Activated naive CD4-positive, alpha-beta T cell treated with anti-CD3 and anti-CD28 coated beads, Interleukin-2, amount 50 U/mL, for 24 hours (primary cell): ENCODE measurements at regions not wholly inside any gene's neighbourhood (a gene's known extent, or its start where the extent isn't known, plus 50 kb on each side); places are given as distances from the start of the nearest gene placed in this dataset.
"Not testable (repeated sequence)": the region's sequence is repeated elsewhere in the genome, so short reads cannot be mapped to it uniquely, and the experiment has no call there.

Experiments
- H3K27ac Mint-ChIP-seq: one replicate; pipeline ENCODE4 v1.8.0; 2021; ENCODE audit warnings: mild to moderate bottlenecking, mixed read lengths
- H3K27me3 Mint-ChIP-seq: one replicate; pipeline ENCODE4 v1.8.0; 2021; ENCODE audit warnings: mixed read lengths
- H3K36me3 Mint-ChIP-seq: one replicate; pipeline ENCODE4 v1.8.0; 2021; ENCODE audit warnings: mixed read lengths
- H3K4me1 Mint-ChIP-seq: one replicate; pipeline ENCODE4 v1.8.0; 2021; ENCODE audit warnings: mixed read lengths
- H3K4me3 Mint-ChIP-seq: one replicate; pipeline ENCODE4 v1.8.0; 2021; ENCODE audit warnings: mild to moderate bottlenecking, mixed read lengths
- H3K9me3 Mint-ChIP-seq: one replicate; pipeline ENCODE4 v1.8.0; 2021; ENCODE audit warnings: mixed read lengths

DNA sequence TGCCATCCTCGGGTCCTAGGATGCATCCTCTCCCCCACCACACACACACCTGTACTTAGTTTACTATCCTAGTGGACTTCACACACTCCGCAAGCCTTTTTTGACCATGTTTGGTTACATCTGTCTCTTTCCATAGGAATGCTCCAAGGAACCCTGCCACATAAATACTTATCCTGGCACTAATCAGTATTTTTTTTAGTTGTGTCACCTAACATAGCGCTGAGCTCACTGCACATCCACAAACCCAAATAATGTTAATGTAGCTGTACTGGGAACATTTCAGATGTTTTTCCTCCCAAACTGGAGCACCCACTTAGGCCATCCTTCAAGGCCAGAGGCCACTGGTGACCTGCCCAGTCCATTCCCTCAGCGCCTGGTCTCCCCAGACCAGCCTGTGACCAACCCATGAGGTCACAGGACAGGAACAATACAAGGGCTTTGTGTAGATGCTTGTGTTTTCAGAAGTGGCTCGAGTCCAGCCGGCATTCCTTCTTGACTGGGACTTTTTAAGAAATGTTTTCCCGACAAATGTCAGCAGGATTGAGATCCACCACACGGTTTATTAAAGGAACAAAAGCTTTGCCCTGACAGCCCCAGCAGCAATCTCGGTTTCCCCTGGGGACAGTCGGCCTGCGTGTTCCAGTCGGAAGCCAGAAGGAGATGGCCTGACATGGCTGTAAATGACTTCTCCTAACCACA is 181.4 kb downstream of the JCAD start:
- Mint-ChIP-seq H3K27ac (no peak overlapping the region), H3K4me3 (no peak overlapping the region), H3K36me3 (no peaks in the 10 kb centered on the region), H3K27me3 (peaks cover 20% of the 10 kb centered on the region), H3K4me1 (no peaks in the 10 kb centered on the region), H3K9me3 (no peaks in the 10 kb centered on the region)

DNA sequence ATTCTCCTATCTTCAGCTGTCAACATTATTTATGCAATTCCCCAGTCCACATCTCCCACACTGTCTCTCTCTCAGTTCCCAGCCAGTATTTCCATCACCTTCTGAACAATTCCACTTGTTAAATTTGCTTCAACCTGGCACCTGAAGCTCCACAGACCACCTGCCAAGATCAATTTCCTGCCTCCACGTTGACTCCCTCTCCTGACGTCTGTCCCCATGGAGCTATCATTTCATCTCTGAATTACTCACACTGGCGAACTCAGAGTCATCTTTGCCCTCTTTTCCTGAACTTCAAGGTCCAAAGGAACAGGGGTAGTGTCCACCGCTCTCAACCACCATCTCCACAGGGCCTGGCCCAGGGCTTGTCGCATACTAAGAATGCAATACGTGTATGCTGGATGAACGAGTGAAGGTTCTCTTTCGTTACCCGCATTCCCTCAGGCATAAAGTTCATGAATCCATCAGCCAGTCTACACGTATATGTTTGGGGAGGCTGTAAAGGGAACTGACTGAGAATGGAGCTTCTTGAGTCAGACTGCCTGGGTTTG is 183.3 kb downstream of the JCAD start:
- Mint-ChIP-seq H3K4me3 (no peak overlapping the region), H3K4me1 (no peaks in the 10 kb centered on the region), H3K9me3 (no peaks in the 10 kb centered on the region), H3K36me3 (no peaks in the 10 kb centered on the region), H3K27me3 (peaks cover 20% of the 10 kb centered on the region), H3K27ac (no peak overlapping the region)

DNA sequence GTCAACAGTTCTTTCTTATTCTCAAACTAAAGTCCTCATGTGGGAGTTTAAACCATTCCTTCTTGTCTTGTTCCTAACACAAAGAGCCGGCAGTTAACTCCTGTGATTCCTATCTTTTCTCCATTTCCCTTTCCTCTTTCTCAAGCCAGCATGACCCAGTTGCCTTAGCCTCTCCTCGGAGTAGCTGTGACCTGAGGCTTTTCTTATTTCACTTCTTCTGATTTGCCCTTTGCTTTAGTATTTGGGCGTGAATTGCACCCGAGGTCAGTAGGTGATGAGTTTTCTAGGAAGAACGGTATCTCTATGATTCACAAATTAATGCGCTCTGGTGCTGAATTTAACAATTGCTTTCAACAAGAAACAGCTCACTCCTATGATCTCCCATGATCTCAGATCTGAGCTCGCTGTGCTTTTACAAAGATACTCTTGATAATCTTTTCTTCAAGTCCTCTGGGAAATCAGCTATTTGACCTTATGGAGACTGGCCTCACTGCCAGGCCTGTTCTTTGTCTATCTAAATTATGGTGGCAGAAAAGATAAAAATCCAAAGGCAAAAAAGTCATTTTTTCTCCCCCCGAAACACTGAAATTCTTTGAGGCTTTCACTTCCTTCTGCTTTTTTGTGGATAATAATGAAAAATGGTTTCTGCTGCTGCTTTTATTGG is 184.6 kb downstream of the JCAD start:
- H3K36me3 Mint-ChIP-seq, result no peaks in the 10 kb centered on the region
- H3K9me3 Mint-ChIP-seq, result no peaks in the 10 kb centered on the region
- H3K4me3 Mint-ChIP-seq, result no peak overlapping the region
- peaks cover 14% of the 10 kb centered on the region for H3K27me3 Mint-ChIP-seq
- no peak overlapping the region for H3K27ac Mint-ChIP-seq
- H3K4me1 Mint-ChIP-seq, result no peaks in the 10 kb centered on the region

DNA sequence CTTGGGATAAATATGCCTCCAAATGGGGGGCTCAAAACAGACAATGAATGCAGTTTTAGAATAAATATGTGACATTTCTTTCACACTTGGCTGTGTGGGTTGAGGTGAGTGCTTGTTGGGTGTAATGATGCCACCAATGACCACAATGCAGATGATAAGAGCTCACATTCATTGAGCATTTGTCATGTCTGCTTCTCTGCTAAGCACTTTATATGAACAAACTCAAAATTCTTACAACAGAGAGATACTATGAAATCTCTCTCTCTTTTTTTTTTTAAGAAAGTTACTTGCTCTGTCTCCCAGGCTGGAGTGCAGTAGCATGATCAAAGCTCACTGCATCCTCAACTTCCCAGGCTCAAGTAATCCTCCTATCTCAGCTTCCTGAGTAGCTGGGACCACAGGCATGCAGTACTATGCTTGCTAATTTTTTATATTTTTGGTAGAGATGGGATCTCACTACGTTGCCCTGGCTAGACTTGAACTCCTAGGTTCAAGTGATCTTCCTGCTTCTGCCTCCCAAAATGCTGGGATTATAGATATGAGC is 185.4 kb downstream of the JCAD start:
- no peaks in the 10 kb centered on the region for H3K36me3 Mint-ChIP-seq
- H3K4me3 Mint-ChIP-seq, result no peak overlapping the region
- H3K27ac Mint-ChIP-seq, result no peak overlapping the region
- H3K4me1 Mint-ChIP-seq, result no peaks in the 10 kb centered on the region
- H3K27me3 Mint-ChIP-seq, result peaks cover 13% of the 10 kb centered on the region
- no peaks in the 10 kb centered on the region for H3K9me3 Mint-ChIP-seq

DNA sequence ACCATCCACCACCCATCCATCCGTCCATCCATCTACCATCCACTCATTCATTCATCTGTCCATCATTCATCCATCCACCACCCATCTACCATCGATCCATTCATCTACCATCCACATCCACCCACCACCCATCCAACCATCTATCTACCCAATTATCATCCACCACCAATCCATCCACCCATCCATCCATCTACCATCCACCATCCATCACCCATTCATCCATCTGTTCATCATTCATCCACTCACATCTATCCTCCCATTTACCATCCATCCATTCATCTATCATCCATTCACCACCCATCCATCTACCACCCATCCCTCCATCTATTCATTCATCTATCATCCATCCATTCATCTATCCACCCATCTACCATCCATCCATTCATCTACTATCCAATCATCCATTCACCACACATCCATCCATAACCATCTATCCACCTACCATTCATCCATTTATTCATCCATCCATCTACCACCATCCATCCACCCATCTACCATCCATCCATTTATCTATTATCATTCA is 188.8 kb downstream of the JCAD start:
- Mint-ChIP-seq H3K4me1 (no peaks in the 10 kb centered on the region), H3K27me3 (no peaks in the 10 kb centered on the region), H3K36me3 (no peaks in the 10 kb centered on the region), H3K27ac (no peak overlapping the region), H3K4me3 (no peak overlapping the region), H3K9me3 (no peaks in the 10 kb centered on the region)

DNA sequence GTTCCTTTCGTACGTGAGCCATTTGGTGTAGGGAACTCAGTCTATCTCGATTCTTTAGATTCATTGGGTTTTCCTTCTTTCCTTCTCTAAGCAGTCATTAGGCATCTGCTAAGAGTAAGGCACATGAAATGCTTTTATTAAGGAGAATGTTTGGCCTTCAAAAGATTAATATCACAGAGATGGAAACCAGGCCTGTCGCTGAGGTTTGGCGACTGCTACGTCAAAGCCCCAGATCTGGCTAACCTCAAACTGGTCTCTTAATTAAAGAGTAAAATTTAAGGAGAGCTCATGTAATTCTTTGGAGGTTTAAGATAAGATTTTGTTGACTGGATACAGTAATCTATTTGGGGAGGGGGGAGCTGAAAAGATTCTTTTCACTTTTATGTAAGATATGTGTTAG is 189.8 kb downstream of the JCAD start:
- H3K9me3 Mint-ChIP-seq, result no peaks in the 10 kb centered on the region
- no peaks in the 10 kb centered on the region for H3K4me1 Mint-ChIP-seq
- no peak overlapping the region for H3K27ac Mint-ChIP-seq
- no peaks in the 10 kb centered on the region for H3K27me3 Mint-ChIP-seq
- H3K4me3 Mint-ChIP-seq, result no peak overlapping the region
- H3K36me3 Mint-ChIP-seq, result no peaks in the 10 kb centered on the region

DNA sequence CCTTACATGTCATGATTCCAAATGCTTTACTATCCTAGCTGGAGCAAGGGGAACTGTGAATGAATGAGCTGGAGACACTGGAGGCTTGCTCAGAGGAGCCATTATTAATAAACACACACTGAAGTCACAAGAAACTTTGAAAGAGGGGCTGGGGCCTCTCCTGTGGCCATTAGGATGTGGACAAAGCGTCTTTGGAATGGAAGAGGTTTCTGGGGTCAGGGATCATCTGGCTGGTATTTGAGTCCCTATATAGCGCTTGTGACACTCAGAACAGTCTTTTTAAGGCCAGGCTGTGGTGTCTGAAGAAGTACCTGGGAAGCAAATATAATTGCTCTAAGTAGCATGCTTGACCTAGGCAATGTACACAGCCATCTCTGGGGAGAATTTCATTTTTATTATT is 193.0 kb downstream of the JCAD start:
- Mint-ChIP-seq H3K27ac (no peak overlapping the region), H3K9me3 (no peaks in the 10 kb centered on the region), H3K4me3 (no peak overlapping the region), H3K36me3 (no peaks in the 10 kb centered on the region), H3K27me3 (peaks cover 1% of the 10 kb centered on the region), H3K4me1 (no peaks in the 10 kb centered on the region)

DNA sequence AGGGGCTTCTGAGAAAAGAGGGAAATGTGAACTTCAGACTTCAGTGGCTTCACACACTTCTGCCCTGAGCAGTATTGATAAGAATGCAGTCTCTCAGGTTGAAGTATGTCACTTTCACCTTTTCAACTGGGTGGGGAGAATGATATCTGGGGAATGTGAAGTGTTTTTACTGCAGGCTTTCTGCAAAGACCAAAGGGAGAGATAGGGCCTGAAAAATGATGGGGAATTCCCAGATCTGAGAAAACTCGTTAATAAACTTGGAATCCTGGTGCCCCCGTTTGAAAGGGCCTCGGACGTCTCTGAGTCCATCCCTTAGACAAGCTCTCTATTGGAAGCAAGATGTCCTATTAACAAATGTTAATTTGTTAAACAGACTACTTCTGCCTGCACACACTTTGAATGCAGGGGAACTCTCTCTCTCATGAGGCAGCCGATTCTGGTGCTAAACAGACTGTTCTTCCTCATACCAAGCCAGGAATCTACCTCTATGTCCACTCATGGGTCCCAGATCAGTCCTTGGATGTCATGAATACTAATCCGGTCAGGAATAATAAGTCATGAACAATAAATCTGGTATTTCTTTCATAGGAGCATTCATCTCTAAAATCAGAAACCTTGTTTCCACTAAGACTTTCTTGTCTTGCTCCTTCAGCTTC is 193.6 kb downstream of the JCAD start:
- H3K36me3 Mint-ChIP-seq, result no peaks in the 10 kb centered on the region
- H3K27me3 Mint-ChIP-seq, result peaks cover 1% of the 10 kb centered on the region
- no peak overlapping the region for H3K4me3 Mint-ChIP-seq
- H3K4me1 Mint-ChIP-seq, result no peaks in the 10 kb centered on the region
- no peaks in the 10 kb centered on the region for H3K9me3 Mint-ChIP-seq
- no peak overlapping the region for H3K27ac Mint-ChIP-seq

DNA sequence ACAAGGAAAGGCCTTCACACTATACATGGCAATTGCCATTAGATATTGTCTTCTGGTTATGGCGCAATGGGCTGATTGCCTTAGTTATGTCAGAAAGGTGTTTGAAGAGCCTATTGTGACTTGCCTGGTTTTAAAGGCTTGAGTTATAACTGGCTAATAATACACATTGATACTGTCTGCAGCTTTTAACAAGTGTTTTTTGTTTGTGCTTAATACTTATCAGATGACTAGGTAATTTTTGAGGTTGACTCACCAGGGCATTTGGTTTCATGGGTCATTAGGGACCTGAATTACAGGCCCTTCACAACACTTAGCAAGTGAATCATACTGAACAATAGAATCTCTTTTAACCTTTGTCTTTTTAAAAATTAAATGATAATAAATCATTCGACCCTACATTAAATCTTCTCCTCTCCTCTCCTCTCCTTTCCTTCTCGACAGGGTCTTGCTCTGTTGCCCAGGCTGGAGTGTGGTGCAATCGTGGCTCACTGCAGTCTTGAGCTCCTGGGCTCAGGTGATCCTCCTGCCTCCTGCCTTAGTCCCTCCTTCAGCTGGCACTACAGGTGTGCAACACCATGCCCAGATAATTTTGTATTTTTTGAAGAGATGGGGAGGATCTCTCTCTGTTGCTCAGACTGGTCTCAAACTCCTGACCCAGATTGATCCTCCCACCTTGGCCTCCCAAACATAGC is 196.3 kb downstream of the JCAD start:
- Mint-ChIP-seq H3K27ac (no peak overlapping the region), H3K36me3 (no peaks in the 10 kb centered on the region), H3K27me3 (peaks cover 4% of the 10 kb centered on the region), H3K9me3 (no peaks in the 10 kb centered on the region), H3K4me1 (no peaks in the 10 kb centered on the region), H3K4me3 (no peak overlapping the region)

DNA sequence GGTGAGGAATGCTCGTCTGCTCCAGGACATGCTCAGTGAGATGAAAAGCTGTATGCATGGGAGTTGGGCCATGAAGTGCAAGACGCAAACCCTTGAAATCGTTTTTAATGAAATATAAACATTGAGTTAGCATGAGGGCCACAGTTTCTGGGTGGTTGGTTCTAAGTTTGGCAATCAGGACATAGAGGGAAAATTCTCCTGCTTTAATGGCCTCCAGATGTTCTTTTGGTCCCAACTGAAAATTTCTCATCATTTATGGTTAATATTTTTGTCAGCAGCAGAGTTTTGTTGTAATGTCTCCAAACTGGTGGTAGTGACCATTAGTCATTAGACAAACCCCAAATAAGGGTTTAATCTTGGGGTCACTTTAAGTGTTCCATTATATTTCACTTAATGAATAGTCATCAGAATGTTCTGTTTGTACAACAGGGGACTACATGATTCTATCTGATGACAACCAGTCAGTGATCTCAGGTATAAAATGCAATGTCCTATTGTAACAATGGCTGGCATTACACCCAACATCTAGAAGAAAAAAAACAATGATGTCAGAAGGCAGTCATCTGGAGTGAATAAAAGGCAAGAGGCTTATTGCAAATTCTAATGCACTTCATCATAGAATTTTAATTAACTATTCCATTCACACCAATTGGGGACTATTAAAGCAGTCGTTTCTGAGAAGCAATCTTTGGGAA is 197.4 kb downstream of the JCAD start:
- peaks cover 4% of the 10 kb centered on the region for H3K27me3 Mint-ChIP-seq
- no peaks in the 10 kb centered on the region for H3K36me3 Mint-ChIP-seq
- no peaks in the 10 kb centered on the region for H3K4me1 Mint-ChIP-seq
- H3K4me3 Mint-ChIP-seq, result no peak overlapping the region
- H3K9me3 Mint-ChIP-seq, result no peaks in the 10 kb centered on the region
- no peak overlapping the region for H3K27ac Mint-ChIP-seq

DNA sequence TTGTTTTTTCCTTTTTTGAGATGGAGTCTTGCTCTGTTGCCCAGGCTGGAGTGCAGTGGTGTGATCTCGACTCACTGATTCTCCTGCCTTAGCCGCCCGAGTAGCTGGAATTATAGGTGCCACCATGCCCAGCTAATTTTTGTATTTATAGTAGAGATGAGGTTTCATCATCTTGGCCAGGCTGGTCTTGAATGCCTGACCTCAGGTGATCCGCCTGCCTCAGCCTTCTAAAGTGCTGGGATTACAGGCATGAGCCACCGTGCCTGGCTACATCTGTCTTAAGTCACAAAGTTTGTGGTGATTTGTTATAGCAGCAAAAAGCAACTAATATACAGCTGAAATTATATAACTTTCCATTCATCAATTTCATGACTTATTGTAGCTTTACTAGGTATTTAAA is 198.2 kb downstream of the JCAD start:
- not testable (repeated sequence) for H3K27me3 Mint-ChIP-seq, H3K9me3 Mint-ChIP-seq, H3K36me3 Mint-ChIP-seq, H3K4me1 Mint-ChIP-seq, H3K4me3 Mint-ChIP-seq, H3K27ac Mint-ChIP-seq

DNA sequence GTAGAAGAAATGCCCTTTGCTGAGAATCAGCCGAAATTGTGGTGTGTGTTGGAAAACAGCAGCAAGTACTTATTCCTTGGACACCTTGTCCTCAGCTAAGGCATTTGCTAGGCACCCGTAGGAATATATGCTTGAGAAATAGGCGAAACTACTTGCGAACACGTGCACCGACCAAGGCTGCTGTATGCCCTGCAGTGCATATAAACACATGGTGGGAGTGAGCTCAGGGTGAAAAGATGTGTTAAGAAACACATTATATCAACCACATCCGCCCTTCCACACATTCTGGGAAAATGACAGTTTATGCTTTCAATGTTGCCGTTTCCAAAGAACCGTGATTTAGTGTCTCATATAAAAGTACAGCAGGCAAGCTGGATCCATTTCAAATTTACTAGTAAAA is 199.2 kb downstream of the JCAD start:
- no peaks in the 10 kb centered on the region for H3K4me1 Mint-ChIP-seq
- H3K36me3 Mint-ChIP-seq, result no peaks in the 10 kb centered on the region
- no peak overlapping the region for H3K4me3 Mint-ChIP-seq
- H3K27me3 Mint-ChIP-seq, result peaks cover 4% of the 10 kb centered on the region
- no peak overlapping the region for H3K27ac Mint-ChIP-seq
- no peaks in the 10 kb centered on the region for H3K9me3 Mint-ChIP-seq

DNA sequence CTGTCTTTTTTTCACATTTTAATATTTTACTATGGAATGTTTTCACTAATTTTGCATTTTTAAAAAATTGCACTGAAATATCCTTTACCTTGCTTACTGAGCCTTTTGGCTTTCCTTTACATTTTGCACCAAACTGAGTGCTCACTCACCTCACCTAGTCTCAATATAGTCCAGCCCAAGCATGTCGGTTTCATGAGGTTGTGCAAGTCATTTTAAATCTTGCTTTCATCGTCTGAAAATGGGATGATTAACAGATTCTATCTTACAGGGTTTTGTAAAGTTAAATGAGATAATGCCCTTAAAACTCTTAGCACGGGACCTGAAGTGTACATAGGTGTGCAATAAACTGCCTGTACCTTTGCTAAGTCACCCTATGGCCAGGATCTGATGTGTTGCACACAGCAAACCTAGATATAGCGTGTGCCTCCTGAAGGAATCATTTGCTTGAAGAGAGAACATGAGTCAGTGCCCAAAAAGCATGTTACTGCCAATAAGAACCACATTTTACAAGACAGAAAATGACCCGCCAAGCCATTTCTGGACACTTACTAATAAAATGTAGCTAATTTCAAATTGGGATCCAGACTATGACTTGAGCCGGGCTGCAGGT is 199.8 kb downstream of the JCAD start:
- H3K27ac Mint-ChIP-seq, result no peak overlapping the region
- no peak overlapping the region for H3K4me3 Mint-ChIP-seq
- H3K27me3 Mint-ChIP-seq, result peaks cover 4% of the 10 kb centered on the region
- H3K4me1 Mint-ChIP-seq, result no peaks in the 10 kb centered on the region
- H3K9me3 Mint-ChIP-seq, result no peaks in the 10 kb centered on the region
- no peaks in the 10 kb centered on the region for H3K36me3 Mint-ChIP-seq

DNA sequence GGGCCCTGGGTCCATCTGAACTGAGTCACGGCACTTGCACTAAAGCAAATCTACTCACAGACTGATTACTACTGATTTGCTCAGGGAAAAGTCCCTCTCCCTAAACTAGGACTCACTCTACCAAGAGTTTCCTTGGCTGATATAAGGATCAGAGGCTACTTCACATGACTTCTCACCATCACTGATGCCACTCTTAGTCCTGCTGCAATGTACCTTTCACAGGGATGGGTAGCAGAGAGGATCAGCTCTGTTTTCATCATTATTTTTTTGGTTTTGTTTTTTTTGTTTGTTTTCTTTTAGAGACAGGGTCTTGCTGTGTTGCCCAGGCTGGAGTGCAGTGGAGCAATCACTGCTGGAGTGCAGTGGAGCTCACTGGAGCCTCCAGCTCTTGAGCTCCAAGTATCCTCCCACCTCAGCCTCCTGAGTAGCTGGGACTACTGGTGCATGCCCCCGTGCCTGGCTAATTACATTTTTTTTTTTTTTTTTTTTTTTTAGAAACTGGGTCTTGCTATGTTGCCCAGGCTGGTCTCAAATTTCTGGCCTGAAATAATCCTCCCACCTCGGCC is 200.6 kb downstream of the JCAD start:
- Mint-ChIP-seq H3K27me3 (peaks cover 4% of the 10 kb centered on the region), H3K4me1 (no peaks in the 10 kb centered on the region), H3K9me3 (no peaks in the 10 kb centered on the region), H3K4me3 (no peak overlapping the region), H3K36me3 (no peaks in the 10 kb centered on the region), H3K27ac (no peak overlapping the region)
